HG03097 (cell line): ENCODE measurements at regions not wholly inside any gene's neighbourhood (a gene's known extent, or its start where the extent isn't known, plus 50 kb on each side); places are given as distances from the start of the nearest gene placed in this dataset.

Source experiments
- ATAC-seq: cut with Tn5 transposase; IDR thresholded peaks from one replicate; pipeline ENCODE4 v1.9.1; 2021; ENCODE audit not compliant: unreplicated experiment, low FRiP score

GRCh38 chr2:23159746-23160405, 225.1 kb upstream of the KLHL29 start:
- no peak for ATAC-seq

- ATAC-seq, result no peak
These were observed 220.8 kb upstream of the KLHL29 start for GRCh38 chr2:23164173-23164572.

GRCh38 chr2:23169896-23170295, 215.1 kb upstream of the KLHL29 start:
- ATAC-seq, result no peak

- ATAC-seq, result no peak
These were observed 213.9 kb upstream of the KLHL29 start for GRCh38 chr2:23171108-23171507.

GRCh38 chr2:23178396-23178795, 206.6 kb upstream of the KLHL29 start:
- ATAC-seq, result no peak

- no peak for ATAC-seq
These were observed 201.2 kb upstream of the KLHL29 start for GRCh38 chr2:23183733-23184132.

GRCh38 chr2:23198316-23199114, 186.5 kb upstream of the KLHL29 start:
- no peak for ATAC-seq

- ATAC-seq, result no peak
These were observed 185.7 kb upstream of the KLHL29 start for GRCh38 chr2:23199115-23199918.

GRCh38 chr2:23200068-23200786, 184.8 kb upstream of the KLHL29 start:
- ATAC-seq, result no peak

- ATAC-seq, result no peak
These were observed 184.2 kb upstream of the KLHL29 start for GRCh38 chr2:23200787-23201114.

- ATAC-seq, result no peak
These were observed 181.6 kb upstream of the KLHL29 start for GRCh38 chr2:23203383-23203782.

- no peak for ATAC-seq
These were observed 180.2 kb upstream of the KLHL29 start for GRCh38 chr2:23204685-23205242.

GRCh38 chr2:23206650-23207049, 178.3 kb upstream of the KLHL29 start:
- no peak for ATAC-seq

- ATAC-seq, result no peak
These were observed 177.1 kb upstream of the KLHL29 start for GRCh38 chr2:23207871-23208270.

GRCh38 chr2:23208339-23208738, 176.6 kb upstream of the KLHL29 start:
- no peak for ATAC-seq

- no peak for ATAC-seq
These were observed 175.9 kb upstream of the KLHL29 start for GRCh38 chr2:23209059-23209458.

- no peak for ATAC-seq
These were observed 172.9 kb upstream of the KLHL29 start for GRCh38 chr2:23211987-23212583.

- ATAC-seq, result no peak
These were observed 171.8 kb upstream of the KLHL29 start for GRCh38 chr2:23213196-23213595.

GRCh38 chr2:23215016-23215415, 170.0 kb upstream of the KLHL29 start:
- no peak for ATAC-seq

GRCh38 chr2:23219666-23220065, 165.3 kb upstream of the KLHL29 start:
- ATAC-seq, result no peak
